Testis (tissue), 2 donors: ENCODE measurements at regions not wholly inside any gene's neighbourhood (a gene's known extent, or its start where the extent isn't known, plus 50 kb on each side); places are given as distances from the start of the nearest gene placed in this dataset.

ENCODE experiments used
- DNase-seq: peaks from one replicate; pipeline ENCODE4 v3.0.0-alpha.2; 2019
- H3K27ac ChIP-seq, 2 donors: fragments of 200-600 bp; sonication (generic); one replicate each; pipeline ENCODE4 v1.5.1; 2019
- H3K27me3 ChIP-seq: fragments of 200-600 bp; sonication (generic); one replicate; pipeline ENCODE4 v1.5.1; 2019
- H3K36me3 ChIP-seq: fragments of 200-600 bp; sonication (generic); one replicate; pipeline ENCODE4 v1.5.1; 2017; ENCODE audit warnings: low read depth; ENCODE audit errors: missing control alignments
- H3K4me1 ChIP-seq: fragments of 200-600 bp; sonication (generic); one replicate; pipeline ENCODE4 v1.5.1; 2019
- H3K4me3 ChIP-seq, 2 donors: fragments of 200-600 bp; sonication (generic); one replicate each; pipeline ENCODE4 v1.5.1; 2017 to 2019
- H3K9me3 ChIP-seq: fragments of 200-600 bp; sonication (generic); one replicate; pipeline ENCODE4 v1.5.1; 2017
- CTCF ChIP-seq, 3 experiments: fragments of 450-650 bp in 2 of 3; fragments of 200-600 bp in 1 of 3; sonication (generic) in 1 of 3; IDR thresholded peaks; one replicate each; pipeline ENCODE4 v1.5.1; 2016 to 2019; ENCODE audit warnings: antibody characterized with exemption in 3 of 3, mild to moderate bottlenecking in 2 of 3, moderate library complexity in 1 of 3
- POLR2A ChIP-seq: fragments of 450-650 bp; IDR thresholded peaks from one replicate; pipeline ENCODE4 v1.6.1; 2017; ENCODE audit warnings: antibody characterized with exemption, mild to moderate bottlenecking, moderate library complexity
- WGBS, 2 donors: methylation state at CpG; one replicate each; pipeline ENCODE4 v1.1.5; 2018; 5-methylcytosine and 5-hydroxymethylcytosine counted together
- intact Hi-C: fragments of 100-400 bp; cut with DNase I; formaldehyde crosslinking; loops from one replicate; pipeline ENCODE4 v1.15.1; 2023; ENCODE audit warnings: low total_unique reads

DNA sequence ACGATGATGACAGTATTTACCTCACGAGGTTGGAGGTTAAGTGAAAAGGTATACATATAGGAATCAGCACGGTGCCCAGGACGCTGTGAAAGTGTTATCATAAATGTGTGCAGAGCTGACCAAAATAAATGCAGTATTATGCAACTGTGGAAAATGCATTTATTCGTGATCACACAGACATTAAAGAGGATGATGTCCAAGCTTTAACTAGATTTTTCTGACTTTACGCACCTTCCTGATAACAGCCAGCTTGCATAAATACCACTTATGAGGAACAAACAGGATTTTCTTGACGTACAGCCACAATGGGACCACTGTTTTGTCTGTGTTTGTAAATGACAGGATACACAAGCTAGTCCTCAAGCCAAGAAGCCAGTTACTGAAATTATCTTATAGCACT lies 71.4 kb upstream of the ATP10B start:
- DNase-seq, result no peak
- no peak overlapping the region for H3K27ac ChIP-seq
- H3K27me3 ChIP-seq, result no peaks in the 10 kb centered on the region
- H3K4me3 ChIP-seq, result no peak overlapping the region
- no peaks in the 10 kb centered on the region for H3K36me3 ChIP-seq
- no peaks in the 10 kb centered on the region for H3K9me3 ChIP-seq
- no peaks in the 10 kb centered on the region for H3K4me1 ChIP-seq
- no peak for TF ChIP-seq POLR2A
- 85 to 89% methylated on average over 7 of the region's 7 CpGs for WGBS, 2 donors
- intact Hi-C loops, result no loop called here

- no peak for TF ChIP-seq POLR2A
- TF ChIP-seq CTCF (IDR thresholded peaks at IDR 0.05), result no peak
- H3K4me1 ChIP-seq, result no peaks in the 10 kb centered on the region
- H3K9me3 ChIP-seq, result no peaks in the 10 kb centered on the region
- no peaks in the 10 kb centered on the region for H3K36me3 ChIP-seq
- no peak overlapping the region for H3K4me3 ChIP-seq
- no peak for DNase-seq
- intact Hi-C loops, result no loop called here
- 86 to 91% methylated on average over 2 of the region's 2 CpGs for WGBS, 2 donors
- no peaks in the 10 kb centered on the region for H3K27me3 ChIP-seq
- H3K27ac ChIP-seq, result no peak overlapping the region
Observed at GRCh38 chr5:160922311-160922710, 70.3 kb upstream of the ATP10B start.

DNA sequence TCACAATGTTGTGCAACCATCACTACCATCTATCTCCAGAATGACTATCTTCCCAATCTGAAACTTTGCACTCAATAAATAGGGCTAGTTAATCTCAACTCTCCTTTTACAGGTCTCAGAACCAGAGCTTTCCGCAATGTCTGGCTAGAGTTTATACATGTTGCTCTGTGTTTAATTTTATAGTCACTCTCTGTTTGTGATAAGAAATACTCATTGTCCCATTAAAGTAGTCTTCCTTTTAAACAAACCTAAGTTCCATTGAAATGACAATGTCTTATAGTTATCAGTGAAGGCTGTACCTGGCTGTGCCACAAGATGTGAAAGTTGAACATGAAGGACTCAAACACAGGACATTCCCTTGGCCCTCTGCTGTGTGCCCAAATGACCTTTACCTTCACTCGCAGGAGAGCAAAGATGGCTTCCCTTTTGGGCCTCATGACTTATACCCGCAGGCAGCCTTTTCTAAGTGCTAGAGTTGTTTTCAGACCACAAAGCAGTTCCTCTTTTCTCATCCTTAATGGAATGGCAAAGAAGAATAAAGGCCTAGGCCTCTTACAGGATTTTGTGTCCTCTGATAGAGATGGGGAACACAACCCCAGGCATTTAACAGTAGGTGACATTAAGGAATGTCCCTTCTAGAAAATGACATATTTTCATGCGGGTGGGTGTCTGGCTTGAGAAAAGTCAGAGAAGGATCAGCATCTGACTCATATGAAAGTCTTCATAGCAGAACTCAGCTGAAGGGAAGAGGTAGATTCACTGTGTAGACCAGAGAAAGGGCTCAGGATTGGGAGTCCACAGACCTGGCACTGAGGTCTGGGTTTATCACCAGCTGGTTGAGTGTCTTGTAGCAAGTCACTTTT lies 69.6 kb upstream of the ATP10B start:
- H3K4me3 ChIP-seq, result no peak overlapping the region
- H3K27ac ChIP-seq, result no peak overlapping the region
- H3K27me3 ChIP-seq, result no peaks in the 10 kb centered on the region
- no peak for DNase-seq
- no peaks in the 10 kb centered on the region for H3K4me1 ChIP-seq
- no peaks in the 10 kb centered on the region for H3K9me3 ChIP-seq
- TF ChIP-seq CTCF (IDR thresholded peaks at IDR 0.05), result no peak
- no peak for TF ChIP-seq POLR2A
- H3K36me3 ChIP-seq, result no peaks in the 10 kb centered on the region
- intact Hi-C loops, result no loop called here
- 91 to 96% methylated on average over 4 of the region's 4 CpGs for WGBS, 2 donors

DNA sequence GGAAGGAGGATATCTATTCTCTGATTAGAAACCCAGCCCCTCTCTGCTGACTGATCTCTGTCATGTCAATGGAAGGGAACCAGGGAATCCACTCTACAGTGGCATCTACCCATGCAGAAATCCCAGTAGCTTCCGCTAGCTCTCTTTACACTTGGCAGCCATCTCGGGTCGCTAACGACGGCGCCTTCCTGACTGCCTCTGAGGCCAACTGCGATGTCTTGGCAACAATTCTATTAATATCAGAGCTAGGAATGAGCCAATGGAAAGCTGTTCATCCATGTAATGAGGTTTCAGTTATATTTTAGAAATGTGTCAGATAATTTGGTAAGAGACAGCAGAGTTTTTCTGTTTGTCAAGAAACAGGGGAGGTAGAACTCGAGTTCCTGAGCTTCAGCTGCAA lies 67.6 kb upstream of the ATP10B start:
- intact Hi-C loops, result no loop called here
- Histone ChIP-seq H3K36me3 (no peaks in the 10 kb centered on the region), H3K4me1 (no peaks in the 10 kb centered on the region), H3K27ac (no peak overlapping the region), H3K27me3 (no peaks in the 10 kb centered on the region), H3K4me3 (no peak overlapping the region), H3K9me3 (no peaks in the 10 kb centered on the region)
- TF ChIP-seq CTCF (IDR thresholded peaks at IDR 0.05) (no peak), POLR2A (no peak)
- DNase-seq, result no peak
- 73 to 76% methylated on average over 8 of the region's 8 CpGs for WGBS, 2 donors

- DNase-seq, result no peak
- H3K4me1 ChIP-seq, result no peaks in the 10 kb centered on the region
- intact Hi-C loops, result no loop called here
- no peak overlapping the region for H3K4me3 ChIP-seq
- TF ChIP-seq POLR2A (no peak), CTCF (IDR thresholded peaks at IDR 0.05) (no peak)
- WGBS, 2 donors, result 79 to 81% methylated on average over 2 of the region's 2 CpGs
- no peaks in the 10 kb centered on the region for H3K27me3 ChIP-seq
- H3K36me3 ChIP-seq, result no peaks in the 10 kb centered on the region
- no peaks in the 10 kb centered on the region for H3K9me3 ChIP-seq
- no peak overlapping the region for H3K27ac ChIP-seq
Observed at GRCh38 chr5:160918386-160918785, 66.4 kb upstream of the ATP10B start.
